Caki2 (cell line): ENCODE measurements at regions not wholly inside any gene's neighbourhood (a gene's known extent, or its start where the extent isn't known, plus 50 kb on each side); places are given as distances from the start of the nearest gene placed in this dataset.

Source experiments
- DNase-seq: peaks from one replicate; pipeline ENCODE4 v3.0.0-alpha.2; 2015; ENCODE audit warnings: low read depth
- in situ Hi-C: cut with HindIII; loops from 2 replicates; pipeline ENCODE4 v1.10.0; 2016; ENCODE audit warnings: low sequenced_read_pairs, low pct_unique_long_range_greater_than_20kb, mixed read lengths

- in situ Hi-C loops, result no loop called here
- DNase-seq, result no peak
Observed at GRCh38 chr4:96531836-96532235, 691.9 kb downstream of the PDHA2 start.

GRCh38 chr4:96543346-96543745 lies 703.5 kb downstream of the PDHA2 start:
- no peak for DNase-seq
- in situ Hi-C loops, result no loop called here

GRCh38 chr4:96558466-96558865 lies 718.6 kb downstream of the PDHA2 start:
- no peak for DNase-seq
- in situ Hi-C loops, result no loop called here

GRCh38 chr4:96566755-96567154 lies 726.9 kb downstream of the PDHA2 start:
- in situ Hi-C loops, result no loop called here
- no peak for DNase-seq

- in situ Hi-C loops, result no loop called here
Observed at GRCh38 chr4:96585304-96585703, 745.4 kb downstream of the PDHA2 start.

GRCh38 chr4:96593422-96593821 lies 753.5 kb downstream of the PDHA2 start:
- no peak for DNase-seq

More at GRCh38 chr4:96585304-96585703, 745.4 kb downstream of the PDHA2 start:
- no peak for DNase-seq

GRCh38 chr4:96598465-96598864 lies 758.6 kb downstream of the PDHA2 start:
- DNase-seq, result no peak
- in situ Hi-C loops, result no loop called here

More at GRCh38 chr4:96593422-96593821, 753.5 kb downstream of the PDHA2 start:
- in situ Hi-C loops, result no loop called here

GRCh38 chr4:96599752-96600151 lies 759.9 kb downstream of the PDHA2 start:
- in situ Hi-C loops, result no loop called here

GRCh38 chr4:96602661-96603060 lies 762.8 kb downstream of the PDHA2 start:
- DNase-seq, result no peak
- in situ Hi-C loops, result no loop called here

More at GRCh38 chr4:96599752-96600151, 759.9 kb downstream of the PDHA2 start:
- no peak for DNase-seq

- DNase-seq, result no peak
- in situ Hi-C loops, result no loop called here
Observed at GRCh38 chr4:96603641-96604040, 763.7 kb downstream of the PDHA2 start.

- in situ Hi-C loops, result no loop called here
- no peak for DNase-seq
Observed at GRCh38 chr4:96606451-96606850, 766.6 kb downstream of the PDHA2 start.

GRCh38 chr4:96626023-96626422 lies 786.1 kb downstream of the PDHA2 start:
- DNase-seq, result no peak
- in situ Hi-C loops, result no loop called here

- DNase-seq, result no peak
- in situ Hi-C loops, result no loop called here
Observed at GRCh38 chr4:96630839-96631238, 790.9 kb downstream of the PDHA2 start.

GRCh38 chr4:96637971-96638412 lies 798.1 kb downstream of the PDHA2 start:
- in situ Hi-C loops, result no loop called here
- DNase-seq, result no peak

- in situ Hi-C loops, result no loop called here
- no peak for DNase-seq
Observed at GRCh38 chr4:96639932-96640331, 800.0 kb downstream of the PDHA2 start.

- no peak for DNase-seq
- in situ Hi-C loops, result no loop called here
Observed at GRCh38 chr4:96642490-96642889, 802.6 kb downstream of the PDHA2 start.

- in situ Hi-C loops, result no loop called here
- no peak for DNase-seq
Observed at GRCh38 chr4:96646146-96646545, 806.3 kb downstream of the PDHA2 start.

GRCh38 chr4:96649536-96649935 lies 809.6 kb downstream of the PDHA2 start:
- peak; percentile 21 for DNase-seq

GRCh38 chr4:96652158-96652557 lies 812.3 kb downstream of the PDHA2 start:
- no peak for DNase-seq
- in situ Hi-C loops, result no loop called here

More at GRCh38 chr4:96649536-96649935, 809.6 kb downstream of the PDHA2 start:
- in situ Hi-C loops, result no loop called here

- in situ Hi-C loops, result no loop called here
- no peak for DNase-seq
Observed at GRCh38 chr4:96652821-96653220, 812.9 kb downstream of the PDHA2 start.

- no peak for DNase-seq
- in situ Hi-C loops, result no loop called here
Observed at GRCh38 chr4:96654045-96654444, 814.2 kb downstream of the PDHA2 start.
